ENCODE measurements at regions not wholly inside any gene's neighbourhood (a gene's known extent, or its start where the extent isn't known, plus 50 kb on each side); places are given as distances from the start of the nearest gene placed in this dataset.

DNA sequence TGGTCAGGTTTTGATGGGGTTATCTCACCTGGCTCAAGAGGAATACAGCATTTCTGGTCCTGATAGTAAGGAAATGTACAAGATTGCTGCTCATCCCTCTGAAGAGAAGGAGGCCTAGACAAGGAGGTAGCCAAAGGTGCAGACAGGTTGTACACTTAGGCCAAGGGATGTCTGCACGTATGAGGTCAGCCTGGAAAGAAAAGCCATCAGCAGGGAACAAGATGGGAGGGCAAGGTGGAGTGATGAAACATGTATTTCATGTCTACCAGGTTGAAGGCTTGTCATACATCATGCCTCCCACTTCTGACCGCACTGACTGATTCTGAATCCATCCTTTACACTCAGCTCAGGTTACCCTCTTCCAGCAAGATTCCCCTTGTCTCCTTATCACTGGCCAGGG, 296.8 kb upstream of the VLDLR start:
- TF ChIP-seq CTCF (IDR thresholded peaks at IDR 0.05) (no peak), POLR2AphosphoS5 (IDR thresholded peaks at IDR 0.05; ENCODE audit: low read depth, low read length) (no peak), REST (IDR thresholded peaks at IDR 0.05; ENCODE audit: insufficient read depth in 1 of 2, low read depth in 2 of 2, low read length in 1 of 2) (no peak), SIN3A (IDR thresholded peaks at IDR 0.05; ENCODE audit: borderline replicate concordance, insufficient read depth, low read depth, low read length) (no peak)

Measured in Panc1 (cell line).